NCI-H1694 (cell line): ENCODE measurements at regions not wholly inside any gene's neighbourhood (a gene's known extent, or its start where the extent isn't known, plus 50 kb on each side); places are given as distances from the start of the nearest gene placed in this dataset.

Experiments
- DNase-seq: peaks from one replicate; lab custom pipeline; 2025; lab: John Stamatoyannopoulos, UW

DNA sequence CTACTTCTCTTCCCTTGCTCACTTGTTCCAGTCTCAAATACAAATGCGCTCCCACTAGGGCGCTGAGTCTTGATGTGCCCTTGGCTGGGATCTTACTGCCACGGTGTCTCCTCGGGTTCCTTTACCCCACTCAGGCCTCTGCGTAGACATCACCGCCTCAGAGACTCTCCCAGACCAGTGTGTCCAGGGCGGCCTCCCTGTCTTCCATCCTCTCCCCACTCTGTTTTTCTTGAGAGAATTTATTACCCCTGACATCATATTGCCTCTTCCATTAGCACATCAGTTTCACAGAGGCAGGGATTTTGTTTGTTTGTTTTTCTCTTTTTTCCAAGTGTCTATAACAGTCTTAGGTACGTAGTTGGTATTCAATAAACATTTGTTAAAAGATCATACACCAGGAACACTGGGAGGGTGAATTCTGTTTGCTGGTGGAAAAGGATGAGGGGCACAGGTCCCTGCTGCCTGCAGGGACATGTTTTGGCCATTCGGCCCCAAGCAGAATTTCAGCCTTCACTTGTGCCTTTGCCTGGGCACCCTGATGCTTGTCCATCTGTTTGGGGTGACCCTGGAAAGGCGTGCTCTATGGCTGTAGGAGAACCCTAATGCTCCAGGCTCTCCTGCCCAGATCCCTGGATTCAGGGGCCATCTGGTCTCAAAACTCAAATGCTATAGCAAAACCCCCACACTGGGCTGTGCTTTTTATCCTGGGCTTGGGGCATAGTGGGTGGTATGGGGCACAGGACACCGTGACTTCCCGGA lies 55.0 kb downstream of the RPL37A start:
- DNase-seq = no peak

DNA sequence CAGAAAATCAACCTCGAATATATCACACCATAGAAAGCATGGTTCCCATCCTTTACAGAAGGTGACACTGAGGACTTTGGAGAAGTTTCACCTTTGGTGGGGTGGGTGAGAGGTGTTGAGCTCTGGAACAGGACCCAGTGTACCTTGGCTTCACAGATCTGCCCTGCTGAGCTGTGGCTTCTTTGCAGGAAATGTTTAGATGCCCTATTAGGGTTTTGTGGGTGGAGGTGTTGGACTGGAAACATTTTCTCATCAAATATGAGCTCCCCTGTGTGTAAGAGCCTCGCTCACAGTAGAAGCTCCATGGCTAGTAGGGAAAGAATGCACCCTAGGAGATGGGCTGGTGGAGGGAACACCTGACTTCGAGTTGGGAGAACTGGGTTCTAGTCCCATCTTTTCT lies 55.6 kb downstream of the RPL37A start:
- DNase-seq = no peak

DNA sequence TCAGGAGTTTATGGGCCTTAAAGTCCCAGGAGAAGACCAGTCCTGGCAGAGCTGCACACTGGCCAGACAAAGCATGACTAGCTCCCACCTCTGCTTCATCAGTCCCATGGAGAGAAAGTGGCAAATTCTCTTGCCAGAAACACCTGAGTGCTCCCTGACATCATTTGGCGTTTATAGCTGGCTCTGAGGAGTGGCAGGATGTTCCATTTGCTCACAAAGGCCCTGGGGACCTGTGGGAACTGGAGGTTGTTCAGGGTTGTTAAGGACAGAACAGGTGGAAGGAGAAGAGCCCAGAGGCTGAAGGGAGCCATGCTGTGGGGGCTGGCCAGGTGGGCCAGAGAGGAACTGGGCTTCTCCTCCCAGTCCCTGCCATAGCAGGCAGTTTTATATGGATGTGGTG lies 56.1 kb downstream of the RPL37A start:
- DNase-seq = no peak

DNA sequence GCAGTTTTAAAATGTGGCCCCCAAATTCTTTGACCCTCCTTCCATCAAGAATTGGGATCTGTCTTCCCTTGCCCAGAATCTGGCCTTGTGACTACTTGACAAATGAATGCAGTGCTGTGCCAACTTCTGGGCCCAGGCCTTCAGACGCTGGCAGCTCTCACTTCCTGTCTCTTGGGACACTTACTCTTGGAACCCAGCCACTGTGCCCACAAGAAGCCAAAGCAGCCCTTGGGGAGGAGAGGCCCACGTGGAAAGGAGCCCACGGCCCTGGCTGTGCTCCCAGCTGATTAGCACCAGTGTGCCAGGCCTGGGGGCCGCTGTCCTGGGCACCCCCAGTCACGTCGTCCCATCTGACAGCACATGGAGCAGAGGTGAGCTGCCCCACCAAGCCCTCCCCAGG lies 56.6 kb downstream of the RPL37A start:
- DNase-seq = peak; percentile 54

DNA sequence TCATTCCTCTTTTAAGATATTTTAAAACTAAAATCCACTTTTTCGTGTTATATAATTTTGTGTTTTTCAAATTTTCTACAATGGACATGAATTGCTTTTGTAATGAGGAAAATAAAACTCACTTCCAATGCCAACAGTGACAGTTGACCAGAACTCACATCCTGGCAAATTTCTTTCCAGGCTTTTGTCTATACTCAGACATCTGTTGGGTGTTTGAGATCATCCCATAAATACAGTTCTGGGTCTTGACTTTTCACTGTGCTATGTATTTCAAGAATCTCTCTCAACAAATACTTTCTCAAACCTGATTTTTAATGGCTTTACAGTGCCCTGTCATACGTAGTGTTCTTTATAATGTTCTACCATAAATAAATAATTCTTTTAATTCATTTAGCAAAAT lies 57.6 kb downstream of the RPL37A start:
- no peak for DNase-seq

DNA sequence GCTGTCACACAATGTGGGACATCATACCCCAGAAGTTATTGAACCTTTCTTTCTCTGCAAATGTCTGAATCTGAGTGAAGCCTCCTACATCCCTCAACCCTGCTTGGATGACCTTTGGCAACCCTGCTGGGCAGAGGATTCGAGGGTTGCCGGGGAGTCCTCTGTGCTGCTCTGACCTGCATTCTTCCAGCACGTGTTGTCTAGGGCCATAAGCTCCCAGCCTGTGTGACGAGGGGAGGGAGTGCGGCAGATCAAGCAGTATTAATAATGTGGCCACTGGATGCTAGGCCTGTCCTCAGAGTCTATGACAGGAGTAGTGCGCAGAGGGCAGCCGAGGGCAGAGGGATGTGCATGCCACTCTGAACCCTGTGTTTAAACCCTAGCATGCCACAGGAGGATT lies 58.8 kb downstream of the RPL37A start:
- no peak for DNase-seq

DNA sequence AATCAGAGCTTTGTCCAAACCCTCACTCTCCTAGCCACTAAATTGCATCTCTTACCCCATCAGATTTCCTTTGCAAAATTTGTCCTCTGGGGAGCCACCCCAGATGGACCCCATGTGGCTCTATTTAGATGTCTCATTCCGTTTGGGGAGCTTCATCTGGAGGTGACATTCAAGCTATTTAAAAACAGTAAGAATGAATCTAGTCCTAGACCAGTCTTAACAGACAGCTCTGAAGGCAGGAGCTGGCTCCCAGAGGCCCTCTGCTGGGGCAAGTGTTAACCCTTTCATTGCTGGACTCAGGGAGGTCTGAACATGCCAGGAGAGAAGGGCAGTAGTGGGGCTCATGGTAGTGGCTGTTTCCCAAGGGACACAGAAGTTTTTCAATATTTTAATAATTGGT lies 59.2 kb downstream of the RPL37A start:
- no peak for DNase-seq

DNA sequence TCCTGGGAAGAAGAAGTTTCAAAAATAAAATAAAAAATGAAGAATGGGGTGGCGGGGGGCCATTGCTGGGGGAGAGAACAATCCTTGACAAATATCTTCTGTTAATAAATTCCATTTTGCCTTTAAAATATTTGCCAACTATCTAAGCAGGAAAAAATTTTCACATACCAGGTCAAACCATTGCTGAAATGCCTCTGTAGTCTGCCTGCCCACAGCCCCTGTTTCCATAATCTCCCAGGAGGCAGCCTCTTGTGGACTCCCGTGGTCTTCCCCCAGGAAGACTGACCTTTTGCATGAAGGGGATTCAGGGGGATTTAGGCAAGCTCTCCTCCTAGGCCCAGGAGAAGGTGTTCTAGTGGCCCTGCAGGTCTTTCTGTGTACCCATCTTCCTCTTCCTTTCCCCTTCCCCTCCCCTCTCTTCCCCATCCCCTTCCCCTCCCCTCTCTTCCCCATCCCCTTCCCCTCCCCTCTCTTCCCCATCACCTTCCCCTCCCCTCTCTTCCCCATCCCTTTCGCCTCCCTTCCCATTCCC lies 61.0 kb downstream of the RPL37A start:
- no peak for DNase-seq

DNA sequence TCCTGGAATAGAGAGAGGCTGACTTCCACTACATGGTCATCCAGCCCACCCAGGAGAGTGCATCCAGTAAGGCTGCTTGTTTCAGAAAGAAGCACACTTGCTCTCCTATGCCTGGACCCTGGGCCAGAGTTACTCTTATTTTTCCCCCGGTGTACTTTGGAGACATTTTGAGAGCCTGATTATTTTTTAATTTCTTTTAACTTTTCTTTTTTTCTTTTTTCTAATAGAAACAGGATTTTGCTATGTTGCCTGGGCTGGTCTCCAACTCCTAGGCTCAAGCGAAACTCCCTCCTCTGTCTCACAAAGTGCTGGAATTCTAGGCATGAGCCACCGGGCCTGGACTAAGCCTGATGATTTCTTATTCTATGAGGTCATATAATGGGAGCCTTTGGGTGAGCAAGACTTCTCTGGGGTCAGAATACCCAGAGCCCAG lies 62.2 kb downstream of the RPL37A start:
- DNase-seq = no peak

DNA sequence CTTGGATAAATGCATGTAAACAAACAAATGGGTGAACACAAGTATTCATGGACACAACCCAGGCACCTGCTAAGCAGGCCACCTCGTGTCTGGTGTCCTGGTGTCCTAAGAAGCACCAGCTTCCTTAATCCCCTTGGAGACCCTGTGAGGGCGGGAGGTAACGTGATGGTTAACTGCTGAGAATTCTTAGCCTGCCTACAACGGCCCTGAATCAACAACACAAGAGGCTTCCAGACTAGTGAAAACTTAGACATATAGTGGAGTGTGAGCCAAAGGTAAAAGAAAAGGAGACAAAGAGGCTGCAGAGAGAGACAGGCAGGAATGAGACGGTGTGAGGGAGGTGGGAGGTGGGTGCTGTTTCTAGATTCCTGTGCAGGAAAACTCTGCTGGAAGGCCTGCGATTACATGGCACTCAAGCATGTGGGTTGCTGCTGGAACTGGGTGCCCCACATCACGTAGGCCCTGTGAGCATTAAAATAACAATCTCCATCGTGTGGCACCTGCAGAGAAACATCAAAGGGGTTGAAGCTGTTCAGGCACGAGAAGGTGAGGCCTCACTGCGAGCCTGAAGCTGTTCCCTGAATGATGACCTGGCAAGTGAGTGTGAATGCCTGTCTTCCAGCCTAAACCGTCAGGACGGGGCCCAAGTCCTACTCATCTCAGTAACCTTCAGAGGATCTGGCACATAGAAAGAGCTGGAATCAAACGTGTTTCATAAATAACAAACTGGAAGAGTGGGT lies 64.2 kb downstream of the RPL37A start:
- no peak for DNase-seq

DNA sequence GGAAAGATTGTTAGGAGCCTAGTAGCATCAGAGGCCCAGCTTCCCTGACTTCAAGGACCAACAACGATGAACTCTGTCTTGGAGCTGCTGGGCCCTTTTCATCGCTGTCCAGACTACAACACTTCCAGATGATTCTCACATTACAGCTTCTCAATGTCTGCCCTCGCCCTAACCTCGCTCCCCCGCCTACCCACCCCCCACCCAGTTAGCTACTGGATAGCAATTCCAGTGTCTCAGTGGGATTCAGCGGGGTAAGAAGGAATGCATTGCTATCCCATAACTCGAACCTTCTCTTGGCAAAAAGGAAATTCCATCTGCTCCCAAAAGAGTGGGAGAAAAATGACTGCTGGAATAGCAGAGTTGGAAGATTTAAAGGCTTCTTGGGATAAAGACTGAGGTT lies 65.0 kb downstream of the RPL37A start:
- no peak for DNase-seq

DNA sequence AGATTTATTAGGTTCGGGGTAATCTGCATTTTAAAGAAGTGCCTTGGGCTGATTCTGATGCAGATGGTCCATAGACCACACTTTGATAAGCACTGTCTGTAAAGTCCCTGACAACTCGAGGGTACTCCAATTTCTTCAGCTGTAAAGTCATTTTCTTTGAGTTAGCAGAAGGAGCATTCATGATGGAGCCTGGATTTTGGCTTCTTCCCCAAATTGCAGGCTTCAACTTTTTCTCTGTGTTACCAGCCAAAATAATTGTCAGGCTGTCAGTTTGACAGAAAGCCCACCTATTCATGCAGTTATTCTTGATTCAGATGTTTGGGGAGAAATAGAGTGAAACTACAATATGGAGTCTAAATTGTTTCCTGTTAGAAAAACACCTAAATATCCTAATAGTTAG lies 66.0 kb downstream of the RPL37A start:
- DNase-seq = no peak

DNA sequence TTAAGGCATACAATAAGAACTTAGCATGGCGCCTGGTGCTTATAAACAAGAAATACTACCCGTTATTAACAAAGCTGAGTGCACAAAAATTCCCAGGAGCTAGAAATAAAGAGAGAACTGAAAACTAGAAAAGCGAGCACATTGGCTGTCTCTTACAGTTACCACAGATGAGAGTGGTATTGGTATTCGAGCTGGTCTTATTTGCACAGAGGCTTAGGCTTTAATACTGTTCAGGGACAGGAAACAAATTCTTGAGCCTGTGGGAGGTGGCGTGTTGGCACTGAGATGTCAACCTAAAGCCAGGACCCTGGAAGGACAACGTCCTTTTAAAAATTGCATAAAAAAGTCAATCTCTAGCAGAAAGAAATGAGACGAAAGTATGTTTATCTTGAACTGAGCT lies 67.3 kb upstream of the IGFBP2 start:
- DNase-seq = no peak

DNA sequence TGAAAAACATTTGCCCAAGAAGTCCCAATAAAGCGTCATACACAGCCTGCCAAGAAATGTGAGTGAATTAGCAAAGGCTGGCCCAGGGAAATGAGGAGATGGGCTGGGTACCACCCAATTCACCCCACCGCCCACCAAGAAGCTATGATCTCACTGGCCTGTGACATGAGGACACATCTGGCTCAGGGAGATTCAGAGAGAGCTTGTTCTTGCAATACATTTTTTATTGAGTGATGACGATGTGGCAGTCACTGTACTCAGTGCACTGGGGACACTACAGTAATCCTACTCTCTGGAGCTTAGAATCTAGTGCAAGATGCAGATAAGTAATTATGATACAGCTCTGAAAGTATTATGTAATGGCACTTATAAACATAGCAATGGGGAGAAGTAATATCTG lies 64.6 kb upstream of the IGFBP2 start:
- DNase-seq = no peak

DNA sequence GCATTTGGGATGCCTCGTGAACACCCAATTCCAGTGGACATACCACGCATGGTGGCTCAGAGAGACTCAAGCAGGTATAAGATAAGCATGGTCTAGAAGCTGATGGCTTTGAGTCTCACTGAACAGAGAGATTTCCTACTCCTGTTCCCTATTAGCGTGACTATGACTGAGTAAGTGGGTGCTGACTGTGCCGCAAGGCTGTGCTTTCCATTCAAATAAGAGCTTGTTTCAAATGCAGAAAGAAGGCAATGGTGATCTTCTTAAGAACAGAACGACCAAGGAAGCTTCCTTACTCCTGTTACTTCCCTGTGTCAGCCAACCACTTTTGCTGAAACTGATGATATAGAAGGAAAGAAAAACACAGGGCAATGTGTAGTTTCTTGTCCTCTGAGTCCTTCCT lies 63.5 kb upstream of the IGFBP2 start:
- no peak for DNase-seq

DNA sequence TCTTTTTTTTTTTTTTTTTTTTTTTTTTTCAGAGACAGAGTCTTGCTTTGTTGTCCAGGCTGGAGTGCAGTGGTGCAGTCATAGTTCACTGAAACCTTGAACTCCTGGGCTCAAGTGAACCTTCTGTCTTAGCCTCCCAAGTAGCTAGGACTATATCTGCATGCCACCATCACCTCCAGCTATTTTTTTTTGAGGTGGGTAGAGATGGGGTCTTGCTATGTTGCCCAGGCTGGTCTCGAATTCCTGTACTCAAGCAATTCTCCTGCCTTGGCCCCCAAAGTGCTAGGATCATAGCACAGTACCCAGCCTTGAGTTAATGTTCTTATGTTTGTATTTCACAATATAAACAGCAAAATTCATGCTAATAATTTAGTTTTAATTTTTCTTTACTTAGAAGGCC lies 62.9 kb upstream of the IGFBP2 start:
- DNase-seq = no peak

DNA sequence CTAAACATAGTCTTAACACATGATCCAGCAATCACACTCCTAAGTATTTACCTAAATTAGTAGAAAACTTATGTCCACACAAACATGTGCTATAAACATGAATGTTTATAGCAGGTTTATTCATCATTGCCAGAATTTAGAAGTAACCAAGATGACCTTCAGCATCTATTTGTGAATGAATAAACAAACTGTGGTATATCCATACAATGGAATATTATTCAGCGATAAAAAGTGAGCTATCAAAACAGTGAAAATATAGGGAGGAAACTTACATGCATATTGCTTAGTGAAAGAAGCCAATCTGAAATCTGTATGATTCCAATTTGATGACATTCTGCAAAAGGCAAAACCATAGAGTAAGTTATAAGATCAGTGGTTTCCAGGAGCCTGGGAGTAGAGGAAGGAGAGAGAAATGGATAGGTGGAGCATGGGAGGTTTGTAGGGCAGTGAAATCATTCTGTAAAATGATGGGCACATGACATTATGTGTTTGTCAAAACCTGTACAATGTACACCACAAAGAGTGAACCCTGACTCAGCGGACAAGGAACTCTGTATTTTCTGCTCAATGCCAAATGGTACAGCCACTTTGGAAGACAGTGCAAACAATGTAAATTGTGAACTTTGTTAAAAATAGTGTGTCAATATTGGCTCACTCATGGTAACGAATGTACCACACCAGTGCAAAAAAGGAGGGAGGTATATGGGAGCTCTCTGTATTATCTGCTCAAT lies 61.9 kb upstream of the IGFBP2 start:
- no peak for DNase-seq

DNA sequence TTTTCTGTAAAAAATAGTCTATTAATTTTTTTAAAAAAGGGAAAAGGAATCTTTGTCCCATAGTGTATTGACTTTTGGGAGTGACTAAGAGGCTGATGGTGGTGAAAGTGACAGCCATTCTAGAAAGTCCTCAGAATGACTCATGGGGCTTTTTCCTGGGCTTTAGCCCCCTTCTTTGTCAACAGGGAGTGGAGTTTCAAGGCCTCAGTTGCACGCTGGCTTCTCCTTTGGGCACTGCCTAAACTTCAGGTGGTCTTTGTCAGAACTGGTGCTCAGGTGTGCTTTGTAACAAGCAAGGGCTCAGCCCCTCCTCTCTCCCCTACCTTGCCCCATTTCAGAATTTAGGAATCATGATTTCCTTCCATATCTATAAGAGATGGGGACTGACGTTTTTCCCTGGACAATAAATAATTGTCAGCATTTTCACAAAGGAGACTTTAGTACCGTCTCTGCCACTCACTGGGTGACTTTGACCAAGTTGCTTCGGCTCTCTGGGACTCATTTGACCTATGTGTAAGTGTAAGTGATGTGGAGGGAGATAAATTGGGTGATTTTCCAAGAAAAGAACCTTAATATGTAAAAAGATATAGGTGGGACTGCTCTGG lies 61.2 kb upstream of the IGFBP2 start:
- DNase-seq = no peak

DNA sequence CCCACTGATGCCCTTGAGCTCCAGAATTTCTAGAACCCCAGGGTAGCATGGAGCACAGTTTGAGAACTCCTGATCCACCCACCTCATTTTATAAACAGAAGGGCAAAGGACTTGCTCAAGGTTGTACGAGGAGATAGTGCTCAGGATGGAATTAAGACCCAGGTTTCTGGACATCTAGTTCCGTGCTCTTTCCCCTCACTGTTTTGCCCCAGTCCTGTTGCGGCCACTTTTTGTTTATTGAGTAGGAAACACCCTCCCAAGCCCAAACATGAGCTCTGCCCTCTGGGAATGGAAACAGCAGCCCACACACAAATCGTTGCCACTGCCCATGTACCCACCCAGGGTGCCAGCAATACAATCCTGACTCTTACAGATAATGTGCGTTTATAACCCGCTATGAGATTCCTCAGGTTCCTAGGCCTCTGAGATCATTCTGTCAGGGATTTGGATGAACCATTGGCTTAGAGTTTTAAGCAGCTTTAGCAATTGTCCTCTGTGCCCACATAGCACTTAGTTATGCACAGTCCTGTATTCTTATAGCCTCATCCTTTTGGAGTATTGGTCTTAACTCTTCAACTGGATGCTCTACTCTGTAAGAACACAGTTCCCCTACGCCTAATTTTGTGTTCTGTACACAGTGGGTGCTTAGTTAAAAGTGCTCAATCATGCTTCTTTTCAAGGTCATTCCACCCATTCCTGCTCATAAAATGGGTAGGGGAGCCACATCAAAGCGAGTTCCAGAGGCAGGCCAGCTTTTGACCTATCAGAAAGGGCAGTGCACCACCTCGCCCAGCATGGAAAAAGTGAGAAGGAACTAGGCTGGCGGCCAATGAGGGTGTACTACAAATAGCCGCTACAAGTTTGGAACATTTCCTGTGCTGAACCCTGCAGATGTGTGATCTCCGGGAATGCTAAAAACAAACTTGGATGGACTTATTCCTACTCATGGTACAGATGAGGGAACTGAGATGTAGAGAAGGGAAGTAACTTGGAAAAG lies 60.3 kb upstream of the IGFBP2 start:
- DNase-seq = no peak

DNA sequence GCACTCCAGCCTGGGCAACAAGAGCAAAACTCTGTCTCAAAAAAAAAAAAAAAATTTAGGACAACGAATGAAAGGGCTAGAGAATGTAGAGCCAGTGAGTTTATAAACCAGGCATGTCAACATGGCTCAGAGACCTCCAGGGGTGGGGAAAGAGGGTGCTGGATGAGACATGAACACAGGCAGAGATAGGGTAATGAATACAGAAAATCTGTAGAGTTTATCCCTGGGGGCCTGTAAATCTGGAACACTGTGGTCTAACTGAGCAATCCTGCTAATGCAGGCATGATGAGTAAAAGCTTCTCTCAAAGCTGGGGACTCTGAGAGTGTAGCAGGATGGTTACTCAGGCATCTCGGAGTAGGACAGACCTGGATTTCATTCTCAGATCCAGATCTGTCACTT lies 59.2 kb upstream of the IGFBP2 start:
- DNase-seq = no peak

DNA sequence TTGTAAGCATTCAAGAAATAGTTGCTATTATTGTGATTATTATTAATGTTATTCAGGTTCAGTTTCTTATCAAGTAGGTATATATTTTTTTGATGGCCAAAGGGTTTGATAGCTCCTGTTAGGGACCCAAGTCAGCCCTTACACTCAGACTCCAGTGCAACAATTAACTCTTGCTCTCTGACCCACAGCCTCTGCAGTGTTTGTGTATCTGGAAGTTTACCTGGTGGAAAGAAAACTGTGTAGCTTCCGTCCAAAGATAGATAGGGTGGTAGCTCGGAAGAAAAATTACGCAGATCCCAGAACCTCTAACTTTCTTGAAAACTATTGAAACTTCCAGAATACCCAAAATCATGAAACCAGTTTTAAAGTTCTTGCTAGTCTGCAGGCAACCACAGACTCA lies 58.6 kb upstream of the IGFBP2 start:
- no peak for DNase-seq
